ENCODE measurements at regions not wholly inside any gene's neighbourhood (a gene's known extent, or its start where the extent isn't known, plus 50 kb on each side); places are given as distances from the start of the nearest gene placed in this dataset.

DNA sequence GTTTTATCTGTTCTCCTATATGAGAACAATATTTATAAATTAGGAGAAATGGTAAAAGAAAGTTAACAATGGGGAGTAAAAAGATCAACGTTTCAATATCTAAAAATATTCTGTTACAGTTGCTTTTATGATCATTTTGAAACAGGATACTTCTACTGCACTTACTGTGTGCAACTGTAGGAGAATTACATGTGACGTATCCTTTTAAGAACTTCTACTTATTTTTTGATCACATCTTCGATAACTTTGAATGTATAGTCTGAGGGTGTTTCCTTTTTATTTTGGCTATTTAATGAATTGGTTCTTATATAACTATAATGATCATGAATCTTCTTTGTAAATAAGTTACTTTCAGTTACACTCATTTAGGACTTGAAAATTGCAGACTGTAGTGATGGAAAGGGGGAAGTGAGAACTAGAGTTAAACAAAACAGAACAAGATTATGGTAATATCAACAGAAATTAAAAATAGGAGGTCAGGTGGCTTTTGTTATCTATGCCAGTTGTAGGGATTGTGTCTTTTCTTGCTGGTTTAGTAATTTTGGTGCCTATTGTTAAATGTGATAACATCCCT lies 109.9 kb downstream of the MSTN start:
- Histone ChIP-seq H3K4me3 (ENCODE audit: low read length) (no peak overlapping the region), H3K36me3 (ENCODE audit: insufficient read depth, low read length) (no peaks in the 10 kb centered on the region), H3K27ac (ENCODE audit: low read depth in 1 of 2, low read length in 2 of 2) (no peak overlapping the region), H3K27me3 (ENCODE audit: control insufficient read depth in 1 of 2, insufficient read depth in 2 of 2, low read length in 2 of 2) (no peaks in the 10 kb centered on the region), H3K9me3 (ENCODE audit: control insufficient read depth in 1 of 2, insufficient read depth in 1 of 2, low read length in 2 of 2) (no peaks in the 10 kb centered on the region), H3K4me1 (ENCODE audit: insufficient read depth, low read length) (no peaks in the 10 kb centered on the region)
- Mint-ChIP-seq H3K4me3 (no peak overlapping the region), H3K27me3 (peaks cover 5% of the 10 kb centered on the region), H3K4me1 (ENCODE audit: low read depth) (no peaks in the 10 kb centered on the region), H3K36me3 (ENCODE audit: low read depth) (no peaks in the 10 kb centered on the region), H3K27ac (no peak overlapping the region), H3K9me3 (no peaks in the 10 kb centered on the region)
- no peak for DNase-seq
- no peak for ATAC-seq (ENCODE audit: poor library complexity)
- TF ChIP-seq, protein P1, sequence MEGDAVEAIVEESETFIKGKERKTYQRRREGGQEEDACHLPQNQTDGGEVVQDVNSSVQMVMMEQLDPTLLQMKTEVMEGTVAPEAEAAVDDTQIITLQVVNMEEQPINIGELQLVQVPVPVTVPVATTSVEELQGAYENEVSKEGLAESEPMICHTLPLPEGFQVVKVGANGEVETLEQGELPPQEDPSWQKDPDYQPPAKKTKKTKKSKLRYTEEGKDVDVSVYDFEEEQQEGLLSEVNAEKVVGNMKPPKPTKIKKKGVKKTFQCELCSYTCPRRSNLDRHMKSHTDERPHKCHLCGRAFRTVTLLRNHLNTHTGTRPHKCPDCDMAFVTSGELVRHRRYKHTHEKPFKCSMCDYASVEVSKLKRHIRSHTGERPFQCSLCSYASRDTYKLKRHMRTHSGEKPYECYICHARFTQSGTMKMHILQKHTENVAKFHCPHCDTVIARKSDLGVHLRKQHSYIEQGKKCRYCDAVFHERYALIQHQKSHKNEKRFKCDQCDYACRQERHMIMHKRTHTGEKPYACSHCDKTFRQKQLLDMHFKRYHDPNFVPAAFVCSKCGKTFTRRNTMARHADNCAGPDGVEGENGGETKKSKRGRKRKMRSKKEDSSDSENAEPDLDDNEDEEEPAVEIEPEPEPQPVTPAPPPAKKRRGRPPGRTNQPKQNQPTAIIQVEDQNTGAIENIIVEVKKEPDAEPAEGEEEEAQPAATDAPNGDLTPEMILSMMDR (IDR thresholded peaks at IDR 0.05), result no peak
- POLR2A ChIA-PET, result interaction anchor here (0.8 kb wide), 1 partner anchor 291 kb away, joined by 3 read pairs; no protein-coding TSS in a partner anchor
- intact Hi-C loops (cut with DNase I, micrococcal nuclease), result no loop called here
- CTCF ChIA-PET, result no interaction called here

DNA sequence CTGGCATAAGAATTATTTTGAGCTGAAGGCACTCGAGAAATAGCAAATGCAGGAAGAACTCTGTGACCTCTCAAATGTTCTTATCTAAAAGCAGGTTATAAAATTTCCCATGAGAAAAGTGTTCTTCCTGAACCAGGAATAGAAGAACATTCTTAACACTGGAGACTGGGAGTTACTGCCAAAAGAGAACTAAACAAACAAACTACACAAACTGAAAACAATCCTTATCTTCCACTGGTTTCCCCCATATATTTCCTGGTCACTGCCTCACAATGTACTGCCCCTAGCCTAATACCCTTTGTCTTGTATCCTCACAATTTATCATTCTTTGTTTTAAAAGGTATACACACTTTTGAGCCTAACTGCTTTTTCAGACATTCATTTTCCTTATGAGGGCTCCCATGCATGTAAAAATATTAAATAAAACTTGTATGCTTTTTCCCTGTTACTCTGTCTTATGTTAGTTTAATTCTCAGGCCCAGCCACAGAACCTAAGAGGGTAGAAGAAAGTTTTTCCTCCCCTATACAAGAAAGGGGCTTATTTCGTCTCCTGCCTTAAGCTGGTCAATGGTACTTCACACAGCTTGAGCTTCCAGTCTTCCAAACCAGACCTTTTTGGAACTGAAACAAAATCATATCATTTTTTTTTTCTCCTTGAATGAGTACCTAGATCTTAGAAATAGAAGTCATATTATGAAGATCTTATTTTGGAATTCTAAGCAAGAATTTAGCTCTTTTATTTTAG lies 110.6 kb downstream of the MSTN start:
- Histone ChIP-seq H3K9me3 (ENCODE audit: control insufficient read depth in 1 of 2, insufficient read depth in 1 of 2, low read length in 2 of 2) (no peaks in the 10 kb centered on the region), H3K27me3 (ENCODE audit: control insufficient read depth in 1 of 2, insufficient read depth in 2 of 2, low read length in 2 of 2) (no peaks in the 10 kb centered on the region), H3K4me3 (ENCODE audit: low read length) (no peak overlapping the region), H3K27ac (ENCODE audit: low read depth in 1 of 2, low read length in 2 of 2) (no peak overlapping the region), H3K36me3 (ENCODE audit: insufficient read depth, low read length) (no peaks in the 10 kb centered on the region), H3K4me1 (ENCODE audit: insufficient read depth, low read length) (no peaks in the 10 kb centered on the region)
- Mint-ChIP-seq H3K27me3 (peaks cover 5% of the 10 kb centered on the region), H3K9me3 (no peaks in the 10 kb centered on the region), H3K36me3 (ENCODE audit: low read depth) (no peaks in the 10 kb centered on the region), H3K4me1 (ENCODE audit: low read depth) (no peaks in the 10 kb centered on the region), H3K27ac (no peak overlapping the region), H3K4me3 (no peak overlapping the region)
- POLR2A ChIA-PET, result interaction anchor here (0.8 kb wide), 1 partner anchor 292 kb away, joined by 3 read pairs; no protein-coding TSS in a partner anchor
- DNase-seq (no peak), ATAC-seq (ENCODE audit: poor library complexity) (no peak)
- TF ChIP-seq, protein P1 (IDR thresholded peaks at IDR 0.05), result no peak
- intact Hi-C loops (cut with DNase I, micrococcal nuclease), result no loop called here
- CTCF ChIA-PET, result no interaction called here

DNA sequence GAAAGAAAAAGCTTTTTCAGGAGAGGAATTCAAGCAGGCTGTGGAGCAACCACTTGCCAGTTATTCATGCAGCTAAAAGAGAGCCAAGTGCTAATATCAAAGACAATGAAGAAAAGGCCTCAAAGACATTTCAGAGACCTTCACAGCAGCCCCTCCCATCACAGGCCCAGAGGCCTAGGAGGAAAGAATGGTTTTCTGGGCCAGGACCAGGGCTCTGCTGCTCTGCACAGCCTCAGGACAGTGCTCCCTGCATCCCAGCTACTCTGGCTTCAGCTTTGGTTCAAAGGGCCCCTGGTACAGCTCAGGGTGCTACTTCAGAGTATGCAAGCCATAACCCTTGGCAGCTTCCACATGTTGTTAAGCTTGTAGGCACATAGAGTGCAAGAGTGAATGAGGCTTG lies 119.5 kb downstream of the MSTN start:
- ChIA-PET CTCF (interaction anchor here (1.4 kb wide), 1 partner anchor 12 kb away, joined by 3 read pairs; no protein-coding TSS in a partner anchor), POLR2A (no interaction called here)
- Mint-ChIP-seq H3K27ac (no peak overlapping the region), H3K27me3 (no peaks in the 10 kb centered on the region), H3K4me1 (ENCODE audit: low read depth) (no peaks in the 10 kb centered on the region), H3K4me3 (no peak overlapping the region), H3K9me3 (peaks cover 21% of the 10 kb centered on the region), H3K36me3 (ENCODE audit: low read depth) (no peaks in the 10 kb centered on the region)
- no peaks in the 10 kb centered on the region for H3K36me3 ChIP-seq (ENCODE audit: insufficient read depth, low read length)
- DNase-seq (no peak), ATAC-seq (ENCODE audit: poor library complexity) (no peak)
- H3K4me3 ChIP-seq (ENCODE audit: low read length), result no peak overlapping the region
- TF ChIP-seq, protein P1 (IDR thresholded peaks at IDR 0.05), result no peak
- intact Hi-C loops (cut with DNase I, micrococcal nuclease), result no loop called here
- H3K9me3 ChIP-seq (ENCODE audit: control insufficient read depth in 1 of 2, insufficient read depth in 1 of 2, low read length in 2 of 2), result peaks cover 19 to 22% of the 10 kb centered on the region in 2 experiments
- no peak overlapping the region for H3K27ac ChIP-seq (ENCODE audit: low read depth in 1 of 2, low read length in 2 of 2)
- no peaks in the 10 kb centered on the region for H3K27me3 ChIP-seq (ENCODE audit: control insufficient read depth in 1 of 2, insufficient read depth in 2 of 2, low read length in 2 of 2)
- no peaks in the 10 kb centered on the region for H3K4me1 ChIP-seq (ENCODE audit: insufficient read depth, low read length)

Data from CD4-positive, alpha-beta T cell (primary cell).